ENCODE measurements at regions not wholly inside any gene's neighbourhood (a gene's known extent, or its start where the extent isn't known, plus 50 kb on each side); places are given as distances from the start of the nearest gene placed in this dataset.

- no peak for DNase-seq (ENCODE audit: extremely low spot score)
- ChIA-PET POLR2A (no interaction called here), CTCF (interaction anchor here (1.3 kb wide), 1 partner anchor 11 kb away, joined by 4 read pairs; no protein-coding TSS in a partner anchor)
- TF ChIP-seq CTCF (IDR thresholded peaks at IDR 0.05; ENCODE audit: control extremely low read depth, extremely low read depth, low read depth, missing control alignments), result no peak
Measured at GRCh38 chr16:55039042-55039441, 108.4 kb downstream of the IRX5 start.

GRCh38 chr16:55039511-55039910, 108.8 kb downstream of the IRX5 start:
- ChIA-PET POLR2A (no interaction called here), CTCF (interaction anchor here (1.3 kb wide), 1 partner anchor 11 kb away, joined by 4 read pairs; no protein-coding TSS in a partner anchor)
- no peak for TF ChIP-seq CTCF (IDR thresholded peaks at IDR 0.05; ENCODE audit: control extremely low read depth, extremely low read depth, low read depth, missing control alignments)
- no peak for DNase-seq (ENCODE audit: extremely low spot score)

GRCh38 chr16:55039931-55040330, 109.3 kb downstream of the IRX5 start:
- ChIA-PET CTCF (no interaction called here), POLR2A (no interaction called here)
- no peak for TF ChIP-seq CTCF (IDR thresholded peaks at IDR 0.05; ENCODE audit: control extremely low read depth, extremely low read depth, low read depth, missing control alignments)
- DNase-seq (ENCODE audit: extremely low spot score), result no peak

- no peak for DNase-seq (ENCODE audit: extremely low spot score)
- ChIA-PET POLR2A (no interaction called here), CTCF (no interaction called here)
- TF ChIP-seq CTCF (IDR thresholded peaks at IDR 0.05; ENCODE audit: control extremely low read depth, extremely low read depth, low read depth, missing control alignments), result no peak
Measured at GRCh38 chr16:55040366-55041086, 109.9 kb downstream of the IRX5 start.

GRCh38 chr16:55041540-55042234, 111.0 kb downstream of the IRX5 start:
- CTCF ChIA-PET, result interaction anchor here (1.0 kb wide), 1 partner anchor 8 kb away, joined by 3 read pairs; no protein-coding TSS in a partner anchor
- DNase-seq (ENCODE audit: extremely low spot score), result no peak
- TF ChIP-seq CTCF (IDR thresholded peaks at IDR 0.05; ENCODE audit: control extremely low read depth, extremely low read depth, low read depth, missing control alignments), result no peak
- POLR2A ChIA-PET, result no interaction called here

GRCh38 chr16:55042556-55043432, 112.1 kb downstream of the IRX5 start:
- ChIA-PET CTCF (interaction anchor here (0.8 to 1.2 kb wide), 3 partner anchors 8 to 33 kb away, joined by 3 to 6 read pairs (median 3); no protein-coding TSS in a partner anchor), POLR2A (no interaction called here)
- no peak for DNase-seq (ENCODE audit: extremely low spot score)
- no peak for TF ChIP-seq CTCF (IDR thresholded peaks at IDR 0.05; ENCODE audit: control extremely low read depth, extremely low read depth, low read depth, missing control alignments)
